ENCODE measurements at regions not wholly inside any gene's neighbourhood (a gene's known extent, or its start where the extent isn't known, plus 50 kb on each side); places are given as distances from the start of the nearest gene placed in this dataset.

DNA sequence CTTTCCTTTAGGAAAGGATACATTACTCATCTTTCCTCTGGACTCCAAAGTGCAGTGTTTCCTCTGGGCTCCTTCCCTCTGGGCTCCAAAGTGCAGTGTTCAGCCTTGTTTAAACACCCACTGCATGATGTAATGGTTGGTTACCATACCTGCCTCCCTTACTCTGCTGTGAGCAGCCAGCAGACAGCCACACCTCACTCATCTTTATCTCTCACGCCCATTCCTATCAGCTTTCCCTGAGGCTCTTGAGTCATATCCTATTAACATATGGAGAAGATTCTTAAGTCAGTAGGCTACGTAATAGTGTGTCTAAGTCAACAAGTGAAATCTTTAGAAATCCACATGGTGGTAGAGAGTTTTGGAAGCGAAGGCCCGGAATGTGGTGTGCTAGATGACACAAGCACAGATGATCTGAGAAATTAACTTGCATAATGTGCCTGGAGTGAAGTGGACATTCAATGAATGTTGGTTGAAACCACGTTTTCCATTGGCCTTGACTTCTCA lies 97.2 kb upstream of the CTNNB1 start:
- DNase-seq (ENCODE audit: low read depth in 2 of 2) = no peak

DNA sequence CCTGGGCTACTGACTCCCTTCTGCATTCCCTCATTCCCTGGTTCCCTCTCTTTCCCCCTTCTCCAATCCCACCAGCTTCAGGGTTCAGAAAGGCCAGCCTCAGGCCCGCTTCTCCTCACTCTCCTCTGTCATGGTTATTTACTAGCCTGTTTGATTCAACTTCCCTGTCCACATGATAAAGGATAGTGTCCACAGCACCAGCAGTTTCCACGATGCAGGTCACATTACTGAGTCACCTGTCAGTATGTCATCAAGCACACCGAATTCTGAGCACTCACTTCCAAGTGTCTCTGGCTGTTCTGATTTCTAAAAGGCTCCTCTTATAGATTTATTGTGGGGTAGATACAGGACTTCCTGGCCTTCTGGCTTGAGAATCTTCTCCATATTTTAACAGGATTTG lies 96.6 kb upstream of the CTNNB1 start:
- no peak for DNase-seq (ENCODE audit: low read depth in 2 of 2)

- no peak for DNase-seq (ENCODE audit: low read depth in 2 of 2)
Measured at GRCh38 chr3:41103200-41103599, 96.1 kb upstream of the CTNNB1 start.

GRCh38 chr3:41104147-41104546 lies 95.2 kb upstream of the CTNNB1 start:
- no peak for DNase-seq (ENCODE audit: low read depth in 2 of 2)

DNA sequence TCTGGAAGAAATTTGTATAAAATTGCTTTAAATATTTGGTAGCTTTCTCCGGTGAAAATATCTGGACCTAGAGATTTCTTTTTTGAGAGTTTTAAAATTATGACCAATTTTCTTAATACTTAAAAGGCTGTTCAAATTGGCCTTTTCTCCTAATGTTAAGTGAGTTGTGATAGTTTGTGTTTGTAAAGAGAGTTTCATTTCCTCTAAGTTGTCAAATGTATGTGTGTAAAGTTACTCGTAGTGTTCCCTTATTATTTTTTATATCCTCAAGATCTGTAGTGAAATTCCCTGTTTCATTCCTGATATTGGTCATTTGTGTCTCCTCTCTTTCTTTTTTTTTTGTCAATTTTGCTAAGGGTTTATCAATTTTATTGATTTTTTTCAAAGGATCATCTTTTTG lies 92.6 kb upstream of the CTNNB1 start:
- no peak for DNase-seq (ENCODE audit: low read depth in 2 of 2)

- DNase-seq (ENCODE audit: low read depth in 2 of 2) = no peak
Measured at GRCh38 chr3:41111011-41111410, 88.3 kb upstream of the CTNNB1 start.

DNA sequence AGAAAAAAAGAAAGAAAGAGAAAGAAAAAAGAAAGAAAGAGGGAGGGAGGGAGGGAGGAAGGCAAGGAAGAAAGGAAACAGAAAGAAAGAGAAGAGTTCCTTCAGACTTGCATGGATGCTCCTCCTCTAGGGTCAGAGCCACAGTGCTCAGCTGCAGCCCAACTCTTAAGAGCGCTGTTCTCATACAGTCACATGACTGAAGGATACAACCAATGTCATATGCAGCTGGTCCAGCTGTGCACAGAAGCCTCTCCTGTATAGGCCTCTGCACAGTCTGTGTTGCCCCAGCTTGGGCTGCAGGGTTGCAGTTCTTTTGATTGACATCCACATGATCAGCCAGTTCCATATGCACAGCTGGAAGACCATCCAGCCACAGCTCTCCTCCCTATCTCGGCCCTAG lies 86.8 kb upstream of the CTNNB1 start:
- no peak for DNase-seq (ENCODE audit: low read depth in 2 of 2)

- no peak for DNase-seq (ENCODE audit: low read depth in 2 of 2)
Measured at GRCh38 chr3:41115069-41115468, 84.2 kb upstream of the CTNNB1 start.

GRCh38 chr3:41116851-41117250 lies 82.5 kb upstream of the CTNNB1 start:
- no peak for DNase-seq (ENCODE audit: low read depth in 2 of 2)

- DNase-seq (ENCODE audit: low read depth in 2 of 2) = peak; percentile 54 to 56
Measured at GRCh38 chr3:41117398-41117870, 81.9 kb upstream of the CTNNB1 start.

DNA sequence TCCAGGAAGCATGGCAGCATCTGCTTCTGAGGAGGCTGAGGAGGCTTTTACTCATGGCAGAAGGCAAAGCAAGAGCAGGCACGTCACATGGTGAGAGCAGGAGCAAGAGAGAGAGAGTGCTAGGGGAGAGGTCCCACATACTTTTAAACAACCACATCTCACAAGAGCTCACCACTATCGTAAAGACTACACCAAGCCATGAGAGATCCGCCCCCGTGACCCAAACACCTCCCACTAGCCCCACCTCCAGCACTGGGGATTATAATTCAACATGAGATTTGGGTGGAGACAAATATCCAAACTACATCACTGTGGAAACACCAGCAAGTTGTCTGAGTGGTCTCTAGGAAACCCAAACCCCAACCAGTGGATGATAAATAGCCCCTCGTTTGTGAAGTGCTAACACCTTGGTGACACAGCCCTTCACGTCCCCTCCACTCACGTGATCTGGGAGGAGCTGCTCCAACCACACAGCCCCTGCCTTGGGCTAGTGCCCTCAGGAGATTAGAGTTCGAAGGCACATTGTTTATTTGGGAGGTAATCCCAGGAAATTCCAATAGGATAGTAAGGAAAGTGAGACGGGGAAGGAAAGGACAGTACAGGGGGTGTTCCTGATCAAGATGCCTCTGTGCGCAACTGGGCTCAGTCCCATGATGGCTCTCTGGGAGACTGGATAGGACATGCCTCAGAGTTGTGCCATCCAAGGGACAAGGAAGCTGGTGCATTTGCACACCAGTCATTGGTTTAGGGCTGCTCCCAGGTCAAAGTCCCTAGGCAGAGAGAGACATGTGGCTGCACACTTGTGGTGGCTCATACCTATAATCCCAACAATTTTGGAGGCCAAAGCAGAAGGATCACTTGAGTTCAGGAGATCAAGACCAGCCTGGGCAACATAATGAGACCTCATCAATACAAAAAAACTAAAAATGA lies 80.6 kb upstream of the CTNNB1 start:
- DNase-seq (ENCODE audit: low read depth in 2 of 2) = no peak

- DNase-seq (ENCODE audit: low read depth in 2 of 2) = no peak
Measured at GRCh38 chr3:41120460-41120859, 78.8 kb upstream of the CTNNB1 start.

DNA sequence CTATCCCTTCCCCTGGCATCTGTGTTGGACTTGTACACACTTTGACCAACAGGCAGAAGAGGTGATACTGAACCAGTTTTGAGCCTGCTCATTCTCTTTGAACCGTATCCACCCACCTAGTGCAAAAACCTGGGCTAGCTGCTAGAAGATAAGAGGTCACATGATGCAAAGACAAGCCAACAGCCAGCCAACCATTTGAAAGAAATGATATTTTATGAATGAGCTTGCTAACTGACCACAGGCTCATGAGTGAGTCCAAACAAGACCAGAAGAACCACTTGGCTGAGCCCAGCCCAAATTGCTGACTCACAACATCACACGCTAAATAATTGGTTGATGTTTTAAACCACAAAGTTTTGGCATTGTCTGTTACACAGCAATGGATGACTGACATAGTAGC lies 74.0 kb upstream of the CTNNB1 start:
- DNase-seq (ENCODE audit: low read depth in 2 of 2) = no peak

DNA sequence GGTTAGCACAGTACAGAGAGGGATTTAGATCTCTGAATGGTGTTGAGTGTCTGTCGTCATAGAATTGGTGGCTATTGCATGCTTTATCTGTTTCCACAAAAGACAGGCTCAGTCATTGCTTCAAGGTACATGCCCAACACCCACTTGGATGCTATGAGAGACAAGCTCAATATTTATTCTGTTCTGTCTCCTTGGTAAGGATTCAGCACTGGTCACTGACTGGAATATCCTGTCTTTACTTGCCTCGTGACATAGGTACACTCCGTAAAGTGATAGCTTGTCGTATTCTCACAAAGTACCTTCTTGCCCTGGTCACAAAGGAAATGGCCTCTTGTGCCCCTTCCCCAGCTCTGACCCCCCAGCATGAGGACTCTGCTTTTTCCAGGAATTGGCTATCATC lies 72.8 kb upstream of the CTNNB1 start:
- DNase-seq (ENCODE audit: low read depth in 2 of 2) = no peak

- DNase-seq (ENCODE audit: low read depth in 2 of 2) = no peak
Measured at GRCh38 chr3:41126961-41127360, 72.3 kb upstream of the CTNNB1 start.

GRCh38 chr3:41127414-41127813 lies 71.9 kb upstream of the CTNNB1 start:
- no peak for DNase-seq (ENCODE audit: low read depth in 2 of 2)

- no peak for DNase-seq (ENCODE audit: low read depth in 2 of 2)
Measured at GRCh38 chr3:41129731-41130130, 69.6 kb upstream of the CTNNB1 start.

DNA sequence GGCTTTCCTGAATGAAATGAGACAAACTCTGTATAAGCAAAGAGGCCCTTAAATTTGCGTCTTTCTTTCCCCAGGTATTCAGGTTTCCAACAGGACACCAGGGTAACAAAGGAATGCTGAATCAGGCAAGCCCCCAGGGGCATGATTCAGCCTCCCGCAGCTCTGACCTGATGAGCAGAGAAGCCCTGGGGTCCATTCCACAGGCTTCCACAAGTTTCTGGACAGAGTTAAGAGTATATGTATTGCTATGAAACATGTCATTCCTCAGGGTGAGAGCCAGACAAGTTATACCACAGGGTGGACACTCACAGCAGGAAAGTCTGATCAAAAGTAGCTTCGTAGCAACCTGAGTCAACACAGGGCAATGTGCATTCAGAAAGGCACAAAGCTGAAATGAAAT lies 68.1 kb upstream of the CTNNB1 start:
- DNase-seq (ENCODE audit: low read depth in 2 of 2) = no peak

DNA sequence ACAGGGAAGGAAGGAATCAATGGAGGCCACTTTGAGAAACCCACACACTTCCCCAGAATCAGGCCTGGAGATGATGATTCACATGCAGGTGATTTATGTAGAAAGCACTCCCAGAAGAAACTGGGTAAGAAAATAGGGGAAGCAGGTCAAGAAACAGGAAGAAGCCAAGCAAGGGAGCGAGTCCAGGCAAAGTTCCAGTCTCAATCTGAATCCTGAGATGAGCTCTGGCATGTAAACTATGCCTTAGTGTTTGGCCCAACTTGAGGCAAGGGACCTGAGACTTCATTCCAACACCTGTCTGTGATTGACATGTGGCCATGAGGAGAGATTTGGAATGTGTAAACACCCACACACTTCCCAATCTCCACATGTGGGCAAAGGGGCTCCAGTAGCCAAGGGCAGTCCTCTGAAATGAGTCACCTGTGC lies 61.6 kb upstream of the CTNNB1 start:
- DNase-seq (ENCODE audit: low read depth in 2 of 2) = no peak

GRCh38 chr3:41138146-41138545 lies 61.2 kb upstream of the CTNNB1 start:
- DNase-seq (ENCODE audit: low read depth in 2 of 2) = no peak

DNA sequence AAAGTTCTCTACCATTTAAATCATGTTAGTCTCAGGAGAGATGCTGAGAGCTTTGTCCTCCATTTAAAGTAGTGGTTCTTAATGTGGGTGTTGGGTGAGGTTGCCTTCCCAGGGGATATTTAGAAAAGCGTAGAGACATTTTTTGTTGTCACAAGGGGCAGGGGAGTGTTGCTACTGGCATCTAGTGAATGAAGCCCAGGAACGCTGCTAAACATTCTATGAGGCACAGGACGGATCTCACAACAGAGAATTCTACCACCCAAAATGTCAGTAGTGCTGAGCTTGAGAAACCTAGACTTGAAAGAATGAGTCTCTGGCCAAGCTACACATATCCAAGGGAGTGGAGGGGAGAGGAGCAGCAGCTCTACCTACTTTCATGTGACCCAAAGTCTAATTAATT lies 60.7 kb upstream of the CTNNB1 start:
- DNase-seq (ENCODE audit: low read depth in 2 of 2) = no peak

DNA sequence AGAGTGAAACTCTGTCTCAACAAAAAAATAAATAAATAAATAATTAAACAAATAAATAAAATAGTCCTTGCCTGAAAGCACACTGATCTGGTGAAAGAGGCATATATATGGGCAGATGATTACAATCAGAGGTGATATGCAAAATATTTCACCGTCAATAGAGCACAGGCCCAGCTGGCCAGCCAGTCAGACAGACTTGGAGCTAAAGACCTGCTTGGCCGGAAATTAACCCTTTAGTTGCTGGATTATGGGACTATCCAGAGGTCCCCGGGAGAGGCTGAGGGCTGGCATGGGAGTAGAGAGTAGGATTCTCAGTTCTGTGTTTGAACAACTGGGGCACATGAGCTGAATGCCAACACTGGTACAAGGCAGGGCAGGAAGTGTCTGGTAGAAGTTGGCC lies 59.1 kb upstream of the CTNNB1 start:
- no peak for DNase-seq (ENCODE audit: low read depth in 2 of 2)

- DNase-seq (ENCODE audit: low read depth in 2 of 2) = no peak
Measured at GRCh38 chr3:41141433-41142167, 57.7 kb upstream of the CTNNB1 start.

Measured in stimulated activated CD4-positive, alpha-beta T cell treated with anti-CD3 and anti-CD28 coated beads, Interleukin-1b, Interleukin-23, amount 100 ng/mL, for 4 hours (primary cell).